Testis (tissue), 2 donors: ENCODE measurements at regions not wholly inside any gene's neighbourhood (a gene's known extent, or its start where the extent isn't known, plus 50 kb on each side); places are given as distances from the start of the nearest gene placed in this dataset.

Experiments
- DNase-seq: peaks from one replicate; pipeline ENCODE4 v3.0.0-alpha.2; 2019
- H3K27ac ChIP-seq, 2 donors: fragments of 200-600 bp; sonication (generic); one replicate each; pipeline ENCODE4 v1.5.1; 2019
- H3K27me3 ChIP-seq: fragments of 200-600 bp; sonication (generic); one replicate; pipeline ENCODE4 v1.5.1; 2019
- H3K36me3 ChIP-seq: fragments of 200-600 bp; sonication (generic); one replicate; pipeline ENCODE4 v1.5.1; 2017; ENCODE audit warnings: low read depth; ENCODE audit errors: missing control alignments
- H3K4me1 ChIP-seq: fragments of 200-600 bp; sonication (generic); one replicate; pipeline ENCODE4 v1.5.1; 2019
- H3K4me3 ChIP-seq, 2 donors: fragments of 200-600 bp; sonication (generic); one replicate each; pipeline ENCODE4 v1.5.1; 2017 to 2019
- H3K9me3 ChIP-seq: fragments of 200-600 bp; sonication (generic); one replicate; pipeline ENCODE4 v1.5.1; 2017
- CTCF ChIP-seq, 3 experiments: fragments of 450-650 bp in 2 of 3; fragments of 200-600 bp in 1 of 3; sonication (generic) in 1 of 3; IDR thresholded peaks; one replicate each; pipeline ENCODE4 v1.5.1; 2016 to 2019; ENCODE audit warnings: antibody characterized with exemption in 3 of 3, mild to moderate bottlenecking in 2 of 3, moderate library complexity in 1 of 3
- POLR2A ChIP-seq: fragments of 450-650 bp; IDR thresholded peaks from one replicate; pipeline ENCODE4 v1.6.1; 2017; ENCODE audit warnings: antibody characterized with exemption, mild to moderate bottlenecking, moderate library complexity
- WGBS, 2 donors: methylation state at CpG; one replicate each; pipeline ENCODE4 v1.1.5; 2018; 5-methylcytosine and 5-hydroxymethylcytosine counted together
- intact Hi-C: fragments of 100-400 bp; cut with DNase I; formaldehyde crosslinking; loops from one replicate; pipeline ENCODE4 v1.15.1; 2023; ENCODE audit warnings: low total_unique reads

- Histone ChIP-seq H3K9me3 (no peaks in the 10 kb centered on the region), H3K4me3 (no peak overlapping the region), H3K4me1 (no peaks in the 10 kb centered on the region), H3K27ac (no peak overlapping the region), H3K36me3 (no peaks in the 10 kb centered on the region), H3K27me3 (no peaks in the 10 kb centered on the region)
- DNase-seq = no peak
- intact Hi-C loops = no loop called here
- WGBS, 2 donors = 78 to 80% methylated on average over 2 of the region's 2 CpGs
- no peak for TF ChIP-seq POLR2A
These were observed 992.2 kb downstream of the BCL11A start for GRCh38 chr2:59561281-59561680.

- Histone ChIP-seq H3K36me3 (no peaks in the 10 kb centered on the region), H3K4me1 (no peaks in the 10 kb centered on the region), H3K27me3 (no peaks in the 10 kb centered on the region), H3K4me3 (no peak overlapping the region), H3K9me3 (no peaks in the 10 kb centered on the region), H3K27ac (no peak overlapping the region)
- WGBS, 2 donors = 57 to 79% methylated on average over 3 of the region's 3 CpGs
- intact Hi-C loops = no loop called here
- no peak for TF ChIP-seq POLR2A
- TF ChIP-seq CTCF (IDR thresholded peaks at IDR 0.05) = no peak
- no peak for DNase-seq
These were observed 992.7 kb downstream of the BCL11A start for GRCh38 chr2:59560769-59561168.

GRCh38 chr2:59540864-59541263, 1012.6 kb downstream of the BCL11A start:
- H3K36me3 ChIP-seq = no peaks in the 10 kb centered on the region
- TF ChIP-seq POLR2A (no peak), CTCF (IDR thresholded peaks at IDR 0.05) (no peak)
- H3K4me1 ChIP-seq = no peaks in the 10 kb centered on the region
- H3K27ac ChIP-seq = no peak overlapping the region
- no peaks in the 10 kb centered on the region for H3K27me3 ChIP-seq
- 77 to 85% methylated on average over 4 of the region's 4 CpGs for WGBS, 2 donors
- DNase-seq = no peak
- no peak overlapping the region for H3K4me3 ChIP-seq
- intact Hi-C loops = no loop called here
- H3K9me3 ChIP-seq = no peaks in the 10 kb centered on the region

- 41 to 48% methylated on average over 2 of the region's 2 CpGs for WGBS, 2 donors
- intact Hi-C loops = no loop called here
These were observed 1015.0 kb downstream of the BCL11A start for GRCh38 chr2:59538398-59538911.

GRCh38 chr2:59532808-59533207, 1020.6 kb downstream of the BCL11A start:
- Histone ChIP-seq H3K4me3 (no peak overlapping the region), H3K27me3 (no peaks in the 10 kb centered on the region), H3K27ac (no peak overlapping the region), H3K4me1 (no peaks in the 10 kb centered on the region), H3K9me3 (no peaks in the 10 kb centered on the region), H3K36me3 (no peaks in the 10 kb centered on the region)
- no peak for DNase-seq
- WGBS, 2 donors = 88 to 92% methylated on average over 3 of the region's 3 CpGs
- intact Hi-C loops = no loop called here
- TF ChIP-seq POLR2A (no peak), CTCF (IDR thresholded peaks at IDR 0.05) (no peak)

More at GRCh38 chr2:59538398-59538911, 1015.0 kb downstream of the BCL11A start:
- no peaks in the 10 kb centered on the region for H3K4me1 ChIP-seq
- H3K4me3 ChIP-seq = no peak overlapping the region
- no peaks in the 10 kb centered on the region for H3K27me3 ChIP-seq
- H3K9me3 ChIP-seq = no peaks in the 10 kb centered on the region
- TF ChIP-seq POLR2A (no peak), CTCF (IDR thresholded peaks at IDR 0.05) (no peak)
- H3K27ac ChIP-seq = no peak overlapping the region
- H3K36me3 ChIP-seq = no peaks in the 10 kb centered on the region
- DNase-seq = no peak
